ENCODE measurements at regions not wholly inside any gene's neighbourhood (a gene's known extent, or its start where the extent isn't known, plus 50 kb on each side); places are given as distances from the start of the nearest gene placed in this dataset.

GRCh38 chr5:44997506-44997905 is 188.8 kb downstream of the MRPS30 start:
- TF ChIP-seq CTCF (IDR thresholded peaks at IDR 0.05) = no peak
- no peak for TF ChIP-seq POLR2A (IDR thresholded peaks at IDR 0.05)

Measured in breast epithelium (tissue), 3 donors.